ENCODE measurements at regions not wholly inside any gene's neighbourhood (a gene's known extent, or its start where the extent isn't known, plus 50 kb on each side); places are given as distances from the start of the nearest gene placed in this dataset.

GRCh38 chr9:82412586-82413305 is 424.2 kb downstream of the SPATA31D1 start:
- no peaks in the 10 kb centered on the region for H3K27me3 ChIP-seq
- 92% methylated on average over 2 of the region's 2 CpGs; no CpG with 5 or more reads in 1 of the 2 donors for WGBS, 2 donors (ENCODE audit: low coverage in 1 of 2)

GRCh38 chr9:82417501-82417900 is 428.9 kb downstream of the SPATA31D1 start:
- Histone ChIP-seq H3K36me3 (no peaks in the 10 kb centered on the region), H3K27ac (no peak overlapping the region), H3K9me3 (no peaks in the 10 kb centered on the region), H3K4me1 (peaks cover 0 to 16% (median 4%) of the 10 kb centered on the region in 4 donors), H3K27me3 (no peaks in the 10 kb centered on the region), H3K4me3 (no peak overlapping the region)
- TF ChIP-seq POLR2AphosphoS5 (IDR thresholded peaks at IDR 0.05): no peak
- no peak for TF ChIP-seq POLR2A (IDR thresholded peaks at IDR 0.05)
- no peak for TF ChIP-seq EP300 (IDR thresholded peaks at IDR 0.05; ENCODE audit: low read depth)
- TF ChIP-seq CTCF (IDR thresholded peaks at IDR 0.05): no peak
- in situ Hi-C loops (cut with MboI; ENCODE audit: low pct_ligation_motif_present in 1 of 4, low pct_unique_long_range_greater_than_20kb in 1 of 4, low sequenced_read_pairs in 3 of 4): loop anchor here in 1 of 4 donors (25.0 kb wide), 1 partner anchor 95 kb away; no protein-coding TSS in a partner anchor
- no peak for DNase-seq
- 63 to 74% methylated on average over 2 of the region's 2 CpGs for WGBS, 2 donors (ENCODE audit: low coverage in 1 of 2)
- intact Hi-C loops (cut with DNase I; ENCODE audit: low total_unique reads): no loop called here

More at GRCh38 chr9:82412586-82413305, 424.2 kb downstream of the SPATA31D1 start:
- intact Hi-C loops (cut with DNase I; ENCODE audit: low total_unique reads): no loop called here
- no peaks in the 10 kb centered on the region for H3K4me1 ChIP-seq
- no peaks in the 10 kb centered on the region for H3K9me3 ChIP-seq
- no peak overlapping the region for H3K27ac ChIP-seq
- H3K36me3 ChIP-seq: no peaks in the 10 kb centered on the region
- H3K4me3 ChIP-seq: no peak overlapping the region
- in situ Hi-C loops (cut with MboI; ENCODE audit: low pct_ligation_motif_present in 1 of 4, low pct_unique_long_range_greater_than_20kb in 1 of 4, low sequenced_read_pairs in 3 of 4): loop anchor here in 1 of 4 donors (25.0 kb wide), 1 partner anchor 100 kb away; no protein-coding TSS in a partner anchor
- DNase-seq: no peak
- no peak for TF ChIP-seq POLR2AphosphoS5 (IDR thresholded peaks at IDR 0.05)

GRCh38 chr9:82418334-82418733 is 429.8 kb downstream of the SPATA31D1 start:
- H3K27me3 ChIP-seq: no peaks in the 10 kb centered on the region
- H3K36me3 ChIP-seq: no peaks in the 10 kb centered on the region
- TF ChIP-seq CTCF (IDR thresholded peaks at IDR 0.05): no peak
- no peak for TF ChIP-seq POLR2A (IDR thresholded peaks at IDR 0.05)
- no peak for TF ChIP-seq POLR2AphosphoS5 (IDR thresholded peaks at IDR 0.05)
- no peak for TF ChIP-seq EP300 (IDR thresholded peaks at IDR 0.05; ENCODE audit: low read depth)
- no peaks in the 10 kb centered on the region for H3K9me3 ChIP-seq
- peaks cover 2 to 24% (median 10%) of the 10 kb centered on the region in 4 donors for H3K4me1 ChIP-seq
- in situ Hi-C loops (cut with MboI; ENCODE audit: low pct_ligation_motif_present in 1 of 4, low pct_unique_long_range_greater_than_20kb in 1 of 4, low sequenced_read_pairs in 3 of 4) (loop anchor here in 1 of 4 donors (25.0 kb wide), 1 partner anchor 94 kb away; no protein-coding TSS in a partner anchor), intact Hi-C loops (cut with DNase I; ENCODE audit: low total_unique reads) (no loop called here)
- DNase-seq: no peak
- no peak overlapping the region for H3K4me3 ChIP-seq
- H3K27ac ChIP-seq: no peak overlapping the region
- WGBS, 2 donors (ENCODE audit: low coverage in 1 of 2): 24 to 40% methylated on average over 5 to 6 of the region's 6 CpGs

GRCh38 chr9:82419696-82420486 is 431.3 kb downstream of the SPATA31D1 start:
- Histone ChIP-seq H3K4me3 (no peak overlapping the region), H3K9me3 (no peaks in the 10 kb centered on the region), H3K27me3 (no peaks in the 10 kb centered on the region), H3K36me3 (no peaks in the 10 kb centered on the region), H3K4me1 (peaks cover 2 to 36% (median 22%) of the 10 kb centered on the region in 4 donors), H3K27ac (no peak overlapping the region)
- peak; percentile 59 for DNase-seq
- intact Hi-C loops (cut with DNase I; ENCODE audit: low total_unique reads) (no loop called here), in situ Hi-C loops (cut with MboI; ENCODE audit: low pct_ligation_motif_present in 1 of 4, low pct_unique_long_range_greater_than_20kb in 1 of 4, low sequenced_read_pairs in 3 of 4) (loop anchor here in 1 of 4 donors (25.0 kb wide), 1 partner anchor 92 kb away; no protein-coding TSS in a partner anchor)
- TF ChIP-seq CTCF (IDR thresholded peaks at IDR 0.05): no peak
- TF ChIP-seq POLR2AphosphoS5 (IDR thresholded peaks at IDR 0.05): peak in 1 of 3 donors; percentile 27
- no peak for TF ChIP-seq POLR2A (IDR thresholded peaks at IDR 0.05)
- 30 to 48% methylated on average over 3 of the region's 3 CpGs for WGBS, 2 donors (ENCODE audit: low coverage in 1 of 2)

All from transverse colon (tissue), 4 donors.